SIG-M5 treated with dmso at 0.1 percent for 504 hours (cell line): ENCODE measurements at regions not wholly inside any gene's neighbourhood (a gene's known extent, or its start where the extent isn't known, plus 50 kb on each side); places are given as distances from the start of the nearest gene placed in this dataset.

Source experiments
- DNase-seq: peaks from one replicate; lab custom pipeline; 2025; ENCODE audit not compliant: unreplicated experiment; lab: John Stamatoyannopoulos, UW

GRCh38 chr5:98106116-98107031 is 667.1 kb upstream of the RGMB start:
- no peak for DNase-seq

GRCh38 chr5:98108497-98108896 is 665.0 kb upstream of the RGMB start:
- DNase-seq = no peak

GRCh38 chr5:98109561-98110006 is 663.9 kb upstream of the RGMB start:
- DNase-seq = no peak

- no peak for DNase-seq
Measured at GRCh38 chr5:98110282-98110691, 663.2 kb upstream of the RGMB start.

- DNase-seq = no peak
Measured at GRCh38 chr5:98110791-98111190, 662.7 kb upstream of the RGMB start.

- DNase-seq = no peak
Measured at GRCh38 chr5:98111686-98112085, 661.8 kb upstream of the RGMB start.

- DNase-seq = no peak
Measured at GRCh38 chr5:98121036-98121936, 652.2 kb upstream of the RGMB start.

GRCh38 chr5:98128271-98128670 is 645.2 kb upstream of the RGMB start:
- no peak for DNase-seq

- no peak for DNase-seq
Measured at GRCh38 chr5:98128846-98129245, 644.6 kb upstream of the RGMB start.

- DNase-seq = no peak
Measured at GRCh38 chr5:98130261-98131035, 643.0 kb upstream of the RGMB start.

GRCh38 chr5:98144116-98144515 is 629.3 kb upstream of the RGMB start:
- DNase-seq = no peak

GRCh38 chr5:98144710-98145109 is 628.8 kb upstream of the RGMB start:
- no peak for DNase-seq

- no peak for DNase-seq
Measured at GRCh38 chr5:98157368-98157767, 616.1 kb upstream of the RGMB start.

- DNase-seq = no peak
Measured at GRCh38 chr5:98158440-98158839, 615.0 kb upstream of the RGMB start.

GRCh38 chr5:98163796-98164493 is 609.5 kb upstream of the RGMB start:
- no peak for DNase-seq

GRCh38 chr5:98168871-98169270 is 604.6 kb upstream of the RGMB start:
- DNase-seq = no peak

- DNase-seq = no peak
Measured at GRCh38 chr5:98170994-98171393, 602.5 kb upstream of the RGMB start.

GRCh38 chr5:98173334-98173733 is 600.1 kb upstream of the RGMB start:
- DNase-seq = no peak

GRCh38 chr5:98175474-98175873 is 598.0 kb upstream of the RGMB start:
- no peak for DNase-seq
